Activated naive CD4-positive, alpha-beta T cell treated with anti-CD3 and anti-CD28 coated beads, Interleukin-2, amount 10 ng/mL, durations not matched to agents 7 days and 5 days (primary cell): ENCODE measurements at regions not wholly inside any gene's neighbourhood (a gene's known extent, or its start where the extent isn't known, plus 50 kb on each side); places are given as distances from the start of the nearest gene placed in this dataset.

Source experiments
- CTCF ChIA-PET: fragments of 350-600 bp; sonication (Branson Sonifier 250); formaldehyde crosslinking; loops from one replicate; lab custom pipeline; 2021; ENCODE audit warnings: antibody characterized with exemption; lab: Charles Lee
- DNase-seq: peaks from one replicate; pipeline ENCODE4 v3.0.0-alpha.2; 2020
- H3K27ac Mint-ChIP-seq: one replicate; pipeline ENCODE4 v1.8.0; 2021; ENCODE audit warnings: mild to moderate bottlenecking, moderate library complexity, mixed read lengths
- H3K27me3 Mint-ChIP-seq: one replicate; pipeline ENCODE4 v1.8.0; 2021; ENCODE audit warnings: mild to moderate bottlenecking, mixed read lengths
- H3K36me3 Mint-ChIP-seq: one replicate; pipeline ENCODE4 v1.8.0; 2021; ENCODE audit warnings: mixed read lengths
- H3K4me1 Mint-ChIP-seq: one replicate; pipeline ENCODE4 v1.8.0; 2021; ENCODE audit warnings: mixed read lengths
- H3K4me3 Mint-ChIP-seq: one replicate; pipeline ENCODE4 v1.8.0; 2021; ENCODE audit warnings: mild to moderate bottlenecking, moderate library complexity, mixed read lengths
- H3K9me3 Mint-ChIP-seq: one replicate; pipeline ENCODE4 v1.8.0; 2021; ENCODE audit warnings: mixed read lengths

GRCh38 chr5:33043343-33043997 is 332.3 kb downstream of the NPR3 start:
- no peak for DNase-seq
- H3K27ac Mint-ChIP-seq = no peak overlapping the region
- CTCF ChIA-PET = no interaction called here
- H3K4me1 Mint-ChIP-seq = no peaks in the 10 kb centered on the region
- H3K36me3 Mint-ChIP-seq = no peaks in the 10 kb centered on the region
- H3K27me3 Mint-ChIP-seq = no peaks in the 10 kb centered on the region
- peaks cover 11% of the 10 kb centered on the region for H3K9me3 Mint-ChIP-seq
- no peak overlapping the region for H3K4me3 Mint-ChIP-seq

DNA sequence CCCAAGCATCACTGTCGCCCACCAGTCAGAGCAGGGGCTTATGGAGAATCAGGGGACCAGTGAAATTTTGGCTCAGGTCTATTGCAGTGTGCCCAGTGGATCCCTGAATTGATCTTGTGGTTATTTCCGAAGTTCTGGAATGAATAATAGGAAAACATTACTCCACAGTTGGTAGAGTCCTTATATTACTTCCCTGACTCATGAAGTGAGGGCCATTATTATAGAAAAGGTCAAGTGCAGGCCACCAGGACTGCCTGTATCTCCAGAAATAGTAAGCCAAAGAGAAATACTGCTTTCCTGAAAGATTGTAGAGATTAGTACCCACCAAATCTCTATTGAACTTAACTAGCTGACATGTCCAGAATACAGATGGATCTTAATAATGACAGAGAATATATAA is 335.0 kb downstream of the NPR3 start:
- Mint-ChIP-seq H3K27ac (no peak overlapping the region), H3K27me3 (no peaks in the 10 kb centered on the region), H3K4me3 (no peak overlapping the region), H3K4me1 (no peaks in the 10 kb centered on the region), H3K36me3 (no peaks in the 10 kb centered on the region), H3K9me3 (peaks cover 8% of the 10 kb centered on the region)
- CTCF ChIA-PET = no interaction called here
- DNase-seq = no peak

DNA sequence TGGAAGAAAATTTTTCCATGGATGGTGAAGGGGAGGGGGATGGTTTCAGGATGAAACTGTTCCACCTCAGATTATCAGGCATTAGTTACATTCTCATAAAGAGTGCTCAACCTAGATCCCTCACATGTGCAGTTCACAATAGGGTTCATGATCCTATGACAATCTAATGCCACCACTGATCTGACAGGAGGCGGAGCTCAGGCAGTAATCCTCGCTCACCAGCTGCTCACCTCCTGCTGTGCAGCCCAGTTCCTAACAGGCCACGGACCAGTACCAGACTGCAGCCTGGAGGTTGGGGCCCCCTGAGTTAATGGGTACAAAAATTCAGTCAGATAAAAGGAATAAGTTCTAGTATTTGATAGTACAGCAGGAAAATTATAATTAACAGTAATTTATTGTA is 337.2 kb downstream of the NPR3 start:
- CTCF ChIA-PET = no interaction called here
- no peaks in the 10 kb centered on the region for H3K36me3 Mint-ChIP-seq
- DNase-seq = no peak
- H3K4me3 Mint-ChIP-seq = no peak overlapping the region
- no peaks in the 10 kb centered on the region for H3K27me3 Mint-ChIP-seq
- H3K27ac Mint-ChIP-seq = no peak overlapping the region
- peaks cover 4% of the 10 kb centered on the region for H3K9me3 Mint-ChIP-seq
- H3K4me1 Mint-ChIP-seq = no peaks in the 10 kb centered on the region

- no peak overlapping the region for H3K27ac Mint-ChIP-seq
- DNase-seq = no peak
- H3K9me3 Mint-ChIP-seq = peaks cover 4% of the 10 kb centered on the region
- H3K27me3 Mint-ChIP-seq = no peaks in the 10 kb centered on the region
- CTCF ChIA-PET = no interaction called here
- no peak overlapping the region for H3K4me3 Mint-ChIP-seq
- H3K4me1 Mint-ChIP-seq = no peaks in the 10 kb centered on the region
- no peaks in the 10 kb centered on the region for H3K36me3 Mint-ChIP-seq
Measured at GRCh38 chr5:33049298-33049697, 338.2 kb downstream of the NPR3 start.

GRCh38 chr5:33049842-33050241 is 338.7 kb downstream of the NPR3 start:
- Mint-ChIP-seq H3K9me3 (peaks cover 4% of the 10 kb centered on the region), H3K36me3 (no peaks in the 10 kb centered on the region), H3K27ac (no peak overlapping the region), H3K27me3 (no peaks in the 10 kb centered on the region), H3K4me1 (no peaks in the 10 kb centered on the region), H3K4me3 (no peak overlapping the region)
- no peak for DNase-seq
- CTCF ChIA-PET = no interaction called here

DNA sequence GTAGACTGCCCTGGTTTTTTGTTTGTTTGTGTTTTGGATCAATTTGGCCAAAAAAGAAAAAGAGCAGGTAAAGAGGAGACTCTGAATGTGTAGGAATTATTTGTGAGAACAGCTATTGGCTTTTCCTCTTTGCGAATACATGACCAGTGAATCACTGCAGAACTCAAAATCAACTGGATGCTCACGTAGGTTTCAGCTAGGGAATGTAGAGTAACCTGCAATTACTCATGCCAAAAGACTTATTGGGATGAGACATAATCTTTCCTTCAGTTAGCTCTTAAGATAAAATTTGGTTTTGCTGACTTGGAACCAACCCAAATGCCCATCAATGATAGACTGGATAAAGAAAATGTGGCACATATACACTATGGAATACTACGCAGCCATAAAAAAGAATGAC is 348.0 kb downstream of the NPR3 start:
- no peak overlapping the region for H3K27ac Mint-ChIP-seq
- no peaks in the 10 kb centered on the region for H3K4me1 Mint-ChIP-seq
- H3K4me3 Mint-ChIP-seq = no peak overlapping the region
- H3K27me3 Mint-ChIP-seq = no peaks in the 10 kb centered on the region
- DNase-seq = no peak
- H3K36me3 Mint-ChIP-seq = no peaks in the 10 kb centered on the region
- CTCF ChIA-PET = no interaction called here
- H3K9me3 Mint-ChIP-seq = peaks cover 3% of the 10 kb centered on the region

DNA sequence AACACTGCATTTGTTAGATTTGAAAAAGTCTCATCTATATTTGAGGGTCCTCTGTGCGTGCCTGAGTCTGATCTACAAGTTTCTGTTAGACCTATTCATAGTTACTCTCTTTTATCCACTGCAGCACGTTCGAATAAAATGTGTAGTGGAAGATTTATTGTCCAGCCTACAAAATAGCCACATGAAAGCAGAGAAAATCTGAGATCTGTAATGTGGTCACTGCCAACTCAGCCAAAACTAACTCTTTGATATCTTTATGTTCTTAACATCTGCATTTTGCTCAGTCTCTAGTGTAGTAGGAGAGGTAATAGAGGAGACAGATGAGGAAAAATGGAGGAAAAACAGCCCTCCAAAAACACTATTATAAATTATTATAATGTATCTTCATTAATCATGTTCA is 354.0 kb downstream of the NPR3 start:
- Mint-ChIP-seq H3K9me3 (peaks cover 2% of the 10 kb centered on the region), H3K27ac (no peak overlapping the region), H3K27me3 (no peaks in the 10 kb centered on the region), H3K36me3 (no peaks in the 10 kb centered on the region), H3K4me3 (no peak overlapping the region), H3K4me1 (no peaks in the 10 kb centered on the region)
- DNase-seq = no peak
- CTCF ChIA-PET = no interaction called here

GRCh38 chr5:33067291-33067690 is 356.2 kb downstream of the NPR3 start:
- Mint-ChIP-seq H3K27ac (no peak overlapping the region), H3K4me1 (no peaks in the 10 kb centered on the region), H3K4me3 (no peak overlapping the region), H3K9me3 (peaks cover 2% of the 10 kb centered on the region), H3K36me3 (no peaks in the 10 kb centered on the region), H3K27me3 (no peaks in the 10 kb centered on the region)
- no peak for DNase-seq
- CTCF ChIA-PET = no interaction called here

DNA sequence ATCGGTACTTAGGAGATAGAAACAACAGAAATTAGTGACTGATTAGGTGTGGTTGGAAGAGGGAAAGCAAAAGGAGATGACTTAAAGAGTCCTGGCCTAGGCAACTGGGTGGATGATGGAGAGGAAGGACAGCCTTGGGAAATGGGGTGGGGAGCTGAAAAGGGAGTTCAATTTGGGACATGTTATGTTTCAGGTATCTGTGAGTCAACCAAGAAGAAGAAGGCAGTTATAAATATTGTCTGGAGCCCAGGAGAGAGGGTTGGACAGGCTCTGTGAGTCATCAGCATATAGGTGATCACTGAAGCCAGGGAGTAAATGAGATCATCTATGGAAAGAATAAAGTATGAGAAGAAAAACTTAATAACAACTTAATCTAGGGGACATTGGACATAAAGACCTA is 357.7 kb downstream of the NPR3 start:
- H3K9me3 Mint-ChIP-seq = peaks cover 2% of the 10 kb centered on the region

DNA sequence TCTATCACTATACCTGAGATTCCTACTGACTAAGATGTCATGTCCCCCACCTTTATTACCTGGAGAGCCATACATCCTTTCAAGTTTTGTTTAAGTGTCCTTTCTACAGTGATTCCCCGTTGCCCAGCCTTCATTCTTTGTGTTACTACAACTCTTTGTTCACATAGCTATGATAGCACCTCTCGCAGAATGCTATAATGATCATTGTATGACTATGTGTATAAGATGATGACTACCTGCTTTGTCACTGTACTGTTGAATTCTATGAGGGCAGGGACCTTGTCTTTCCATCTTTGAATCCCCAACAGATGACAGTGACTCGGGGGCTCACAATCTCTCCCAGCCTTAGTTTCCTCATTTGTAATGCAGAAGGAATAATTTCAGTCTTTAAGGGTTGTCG is 361.2 kb downstream of the NPR3 start:
- Mint-ChIP-seq H3K9me3 (peaks cover 2% of the 10 kb centered on the region), H3K27ac (no peak overlapping the region), H3K36me3 (no peaks in the 10 kb centered on the region), H3K4me1 (no peaks in the 10 kb centered on the region), H3K27me3 (no peaks in the 10 kb centered on the region), H3K4me3 (no peak overlapping the region)
- CTCF ChIA-PET = no interaction called here
- no peak for DNase-seq

More for the DNA sequence above, 357.7 kb downstream of the NPR3 start:
- DNase-seq = no peak
- H3K4me3 Mint-ChIP-seq = no peak overlapping the region
- no peaks in the 10 kb centered on the region for H3K4me1 Mint-ChIP-seq
- no peaks in the 10 kb centered on the region for H3K27me3 Mint-ChIP-seq
- CTCF ChIA-PET = no interaction called here
- H3K36me3 Mint-ChIP-seq = no peaks in the 10 kb centered on the region
- no peak overlapping the region for H3K27ac Mint-ChIP-seq

DNA sequence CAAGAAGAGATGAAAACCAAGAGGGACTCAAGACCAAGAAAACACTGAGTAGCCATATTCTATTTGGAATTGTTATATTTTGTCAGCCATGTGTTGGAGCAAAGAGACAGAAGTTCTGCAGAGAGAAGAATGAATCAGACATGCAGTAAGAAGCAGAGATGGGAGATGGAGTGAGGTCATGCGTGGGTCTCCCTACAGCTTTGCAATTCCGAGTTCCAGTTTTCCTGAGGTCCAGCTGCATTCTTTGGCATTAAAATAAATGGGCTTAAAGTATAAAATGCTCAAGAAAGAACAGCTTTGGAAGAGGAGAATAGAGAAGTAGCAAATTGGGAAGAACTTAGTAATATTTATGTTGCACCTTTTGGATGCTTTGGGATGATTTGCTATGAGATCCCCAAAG is 361.6 kb downstream of the NPR3 start:
- Mint-ChIP-seq H3K27me3 (no peaks in the 10 kb centered on the region), H3K27ac (no peak overlapping the region), H3K36me3 (no peaks in the 10 kb centered on the region), H3K9me3 (peaks cover 2% of the 10 kb centered on the region), H3K4me3 (no peak overlapping the region), H3K4me1 (no peaks in the 10 kb centered on the region)
- CTCF ChIA-PET = no interaction called here
- no peak for DNase-seq

DNA sequence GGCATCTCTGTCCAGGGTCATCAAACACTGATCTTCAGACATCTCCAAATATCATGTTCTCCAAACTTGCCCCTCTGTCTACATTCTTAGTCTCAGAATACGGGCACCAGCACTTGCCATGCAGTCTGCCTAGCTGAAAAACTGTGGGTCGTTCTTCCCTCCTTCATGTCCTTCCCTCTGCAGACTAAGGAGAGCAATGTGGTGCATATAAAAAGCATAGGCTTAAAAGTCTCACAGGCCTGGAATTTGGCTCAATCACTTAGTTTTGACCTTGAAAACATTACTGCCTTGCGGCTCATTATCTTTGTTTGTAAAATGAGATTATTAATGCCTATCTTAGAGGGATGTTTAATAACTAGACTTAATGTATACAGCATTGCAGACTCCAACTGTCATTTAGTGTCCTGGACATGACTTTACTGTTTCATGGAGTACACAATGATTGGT is 362.8 kb downstream of the NPR3 start:
- H3K9me3 Mint-ChIP-seq = peaks cover 2% of the 10 kb centered on the region
- CTCF ChIA-PET = no interaction called here
- no peak overlapping the region for H3K27ac Mint-ChIP-seq
- H3K4me1 Mint-ChIP-seq = no peaks in the 10 kb centered on the region
- no peaks in the 10 kb centered on the region for H3K27me3 Mint-ChIP-seq
- H3K4me3 Mint-ChIP-seq = no peak overlapping the region
- no peak for DNase-seq
- H3K36me3 Mint-ChIP-seq = no peaks in the 10 kb centered on the region

- no peak overlapping the region for H3K4me3 Mint-ChIP-seq
- H3K27ac Mint-ChIP-seq = no peak overlapping the region
- DNase-seq = no peak
- no peaks in the 10 kb centered on the region for H3K36me3 Mint-ChIP-seq
- peaks cover 2% of the 10 kb centered on the region for H3K9me3 Mint-ChIP-seq
- CTCF ChIA-PET = no interaction called here
- H3K4me1 Mint-ChIP-seq = no peaks in the 10 kb centered on the region
- H3K27me3 Mint-ChIP-seq = no peaks in the 10 kb centered on the region
Measured at GRCh38 chr5:33074548-33074947, 363.4 kb downstream of the NPR3 start.

DNA sequence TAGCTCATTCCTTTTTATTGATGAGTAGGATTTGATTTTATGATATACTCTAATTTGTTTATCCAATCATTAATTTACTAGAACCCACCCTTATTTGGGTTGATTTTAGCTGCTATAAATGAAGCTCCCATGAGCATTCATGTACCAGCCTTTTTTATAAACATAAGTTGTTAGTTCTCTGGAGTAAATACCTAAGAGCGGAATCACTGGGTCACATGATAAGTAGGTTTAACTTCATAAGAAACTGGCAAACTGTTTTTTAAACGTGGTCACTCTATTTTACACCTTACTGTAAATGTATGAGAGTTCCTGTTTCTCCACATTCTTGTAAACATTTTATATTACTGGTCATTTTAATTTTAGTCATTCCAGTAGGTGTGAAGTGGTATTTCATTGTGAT is 364.6 kb downstream of the NPR3 start:
- DNase-seq = no peak
- Mint-ChIP-seq H3K36me3 (no peaks in the 10 kb centered on the region), H3K4me1 (no peaks in the 10 kb centered on the region), H3K9me3 (no peaks in the 10 kb centered on the region), H3K27me3 (no peaks in the 10 kb centered on the region), H3K27ac (no peak overlapping the region), H3K4me3 (no peak overlapping the region)
- CTCF ChIA-PET = no interaction called here

DNA sequence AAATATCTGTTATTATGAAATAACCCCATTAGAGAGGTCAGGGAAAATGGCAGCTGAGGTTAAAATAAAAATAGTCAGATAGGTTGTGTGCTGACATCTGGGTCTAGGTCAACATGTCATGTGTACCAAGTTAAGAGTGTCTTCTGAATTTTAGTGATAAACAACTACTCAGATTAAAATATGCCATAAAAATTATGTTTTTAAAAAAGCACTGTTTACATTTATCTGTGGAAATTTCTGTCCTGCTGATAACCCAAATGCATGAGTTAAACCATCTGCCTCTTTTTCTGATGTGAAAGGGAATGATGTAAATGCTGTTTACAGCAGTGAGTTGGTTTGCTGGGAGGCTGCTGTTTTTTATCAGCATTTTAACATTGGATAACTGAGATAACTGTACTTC is 361.2 kb upstream of the TARS1 start:
- CTCF ChIA-PET = no interaction called here
- H3K9me3 Mint-ChIP-seq = peaks cover 2% of the 10 kb centered on the region
- H3K36me3 Mint-ChIP-seq = no peaks in the 10 kb centered on the region
- H3K4me3 Mint-ChIP-seq = no peak overlapping the region
- H3K27ac Mint-ChIP-seq = no peak overlapping the region
- no peaks in the 10 kb centered on the region for H3K27me3 Mint-ChIP-seq
- no peak for DNase-seq
- H3K4me1 Mint-ChIP-seq = no peaks in the 10 kb centered on the region

DNA sequence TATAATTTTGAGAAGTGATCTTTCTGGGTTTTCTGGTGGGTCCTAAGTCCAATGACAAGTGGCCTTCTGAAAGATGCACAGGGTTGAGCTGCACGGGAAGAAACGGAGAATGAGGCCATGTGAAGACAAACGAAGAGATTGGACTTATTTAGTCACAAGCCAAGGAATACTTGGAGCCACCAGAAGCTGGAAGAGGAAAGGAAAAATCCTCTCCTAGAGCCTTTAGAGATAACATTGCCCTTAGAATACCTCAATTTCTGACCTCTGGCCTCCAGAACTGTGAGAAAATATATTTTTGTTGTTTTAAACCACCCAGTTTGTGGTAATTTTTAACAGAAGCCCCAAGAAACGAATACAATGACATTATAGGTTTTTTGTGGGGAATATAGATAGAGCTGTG is 360.5 kb upstream of the TARS1 start:
- no peaks in the 10 kb centered on the region for H3K4me1 Mint-ChIP-seq
- peaks cover 2% of the 10 kb centered on the region for H3K9me3 Mint-ChIP-seq
- H3K4me3 Mint-ChIP-seq = no peak overlapping the region
- no peak for DNase-seq
- no peak overlapping the region for H3K27ac Mint-ChIP-seq
- CTCF ChIA-PET = no interaction called here
- H3K27me3 Mint-ChIP-seq = no peaks in the 10 kb centered on the region
- no peaks in the 10 kb centered on the region for H3K36me3 Mint-ChIP-seq
